Type B pancreatic cell (in vitro differentiated cells): ENCODE measurements at regions not wholly inside any gene's neighbourhood (a gene's known extent, or its start where the extent isn't known, plus 50 kb on each side); places are given as distances from the start of the nearest gene placed in this dataset.

Source experiments
- DNase-seq: peaks from one replicate; pipeline ENCODE4 v3.0.0; 2021; ENCODE audit warnings: mixed read lengths; ENCODE audit not compliant: unreplicated experiment; ENCODE audit errors: extremely low spot score
- H3K27ac Mint-ChIP-seq: 2 replicates; pipeline ENCODE4 v1.8.0; 2021; ENCODE audit warnings: mild to moderate bottlenecking, mixed read lengths
- H3K27me3 Mint-ChIP-seq: 2 replicates; pipeline ENCODE4 v1.8.0; 2021; ENCODE audit warnings: mixed read lengths
- H3K36me3 Mint-ChIP-seq: 2 replicates; pipeline ENCODE4 v1.8.0; 2021; ENCODE audit warnings: mixed read lengths
- H3K4me1 Mint-ChIP-seq: one replicate; pipeline ENCODE4 v1.8.0; 2021; ENCODE audit warnings: mixed read lengths; ENCODE audit not compliant: unreplicated experiment
- H3K4me3 Mint-ChIP-seq: 2 replicates; pipeline ENCODE4 v1.8.0; 2021; ENCODE audit warnings: mild to moderate bottlenecking, mixed read lengths
- H3K9me3 Mint-ChIP-seq: 2 replicates; pipeline ENCODE4 v1.8.0; 2021; ENCODE audit warnings: mixed read lengths
- CTCF ChIP-seq: fragments of 200-600 bp; sonication (generic); conservative IDR thresholded peaks from 2 replicates; pipeline ENCODE4 v1.5.0; 2021; ENCODE audit warnings: antibody characterized with exemption, mild to moderate bottlenecking

- Mint-ChIP-seq H3K4me3 (no peak overlapping the region), H3K9me3 (no peaks in the 10 kb centered on the region), H3K27ac (no peak overlapping the region), H3K36me3 (peaks cover 5% of the 10 kb centered on the region), H3K4me1 (peaks cover 67% of the 10 kb centered on the region), H3K27me3 (no peaks in the 10 kb centered on the region)
- TF ChIP-seq CTCF: no peak
- DNase-seq: no peak
These were observed 75.5 kb upstream of the IPO9 start for GRCh38 chr1:201753492-201753891.

GRCh38 chr1:201754353-201754752, 74.6 kb upstream of the IPO9 start:
- Mint-ChIP-seq H3K27me3 (no peaks in the 10 kb centered on the region), H3K27ac (no peak overlapping the region), H3K9me3 (no peaks in the 10 kb centered on the region), H3K4me3 (no peak overlapping the region), H3K36me3 (peaks cover 5% of the 10 kb centered on the region), H3K4me1 (peaks cover 76% of the 10 kb centered on the region)
- TF ChIP-seq CTCF: no peak
- no peak for DNase-seq

- Mint-ChIP-seq H3K27ac (no peak overlapping the region), H3K4me1 (peaks cover 75% of the 10 kb centered on the region), H3K9me3 (no peaks in the 10 kb centered on the region), H3K36me3 (peaks cover 5% of the 10 kb centered on the region), H3K4me3 (no peak overlapping the region), H3K27me3 (no peaks in the 10 kb centered on the region)
- DNase-seq: no peak
- TF ChIP-seq CTCF: no peak
These were observed 73.8 kb upstream of the IPO9 start for GRCh38 chr1:201755200-201755599.

GRCh38 chr1:201756406-201756805, 72.6 kb upstream of the IPO9 start:
- H3K4me3 Mint-ChIP-seq: no peak overlapping the region
- H3K4me1 Mint-ChIP-seq: peaks cover 77% of the 10 kb centered on the region
- no peak for DNase-seq
- H3K27me3 Mint-ChIP-seq: no peaks in the 10 kb centered on the region
- H3K27ac Mint-ChIP-seq: no peak overlapping the region
- no peak for TF ChIP-seq CTCF
- H3K36me3 Mint-ChIP-seq: peaks cover 5% of the 10 kb centered on the region
- no peaks in the 10 kb centered on the region for H3K9me3 Mint-ChIP-seq

- H3K4me1 Mint-ChIP-seq: peaks cover 69% of the 10 kb centered on the region
- DNase-seq: no peak
- no peak overlapping the region for H3K27ac Mint-ChIP-seq
- H3K4me3 Mint-ChIP-seq: no peak overlapping the region
- H3K27me3 Mint-ChIP-seq: no peaks in the 10 kb centered on the region
- H3K36me3 Mint-ChIP-seq: peaks cover 5% of the 10 kb centered on the region
- H3K9me3 Mint-ChIP-seq: no peaks in the 10 kb centered on the region
- TF ChIP-seq CTCF: no peak
These were observed 70.4 kb upstream of the IPO9 start for GRCh38 chr1:201758499-201759050.
